Endothelial cell of umbilical vein (primary cell): ENCODE measurements at regions not wholly inside any gene's neighbourhood (a gene's known extent, or its start where the extent isn't known, plus 50 kb on each side); places are given as distances from the start of the nearest gene placed in this dataset.

Source experiments
- BruUV-seq: library from RNA; stranded (reverse); fragments of 400-500 nt; replicated peaks from 2 replicates; lab custom pipeline; 2021; lab: Mats Ljungman, UMichigan
- CTCF ChIA-PET: fragments of 300-600, 350-600 bp; sonication (Branson Sonifier 250); formaldehyde crosslinking; loops from one replicate; lab custom pipeline; 2021; ENCODE audit warnings: antibody characterized with exemption, inconsistent platforms; lab: Charles Lee
- POLR2A ChIA-PET: fragments of 300-600, 350-600 bp; sonication (Branson Sonifier 250); formaldehyde crosslinking; loops from one replicate; lab custom pipeline; 2021; ENCODE audit warnings: antibody characterized with exemption, inconsistent platforms; lab: Charles Lee
- DNase-seq: peaks from one replicate; pipeline ENCODE4 v3.0.0-alpha.2; 2011; ENCODE audit warnings: low read depth, low spot score
- FAIRE-seq: peaks from 2 replicates; lab custom pipeline; 2011; peaks lifted over from hg19 to GRCh38; lab: Jason Lieb, UNC
- H2AFZ ChIP-seq: 2 replicates; pipeline ENCODE4 v1.6.0; 2012; ENCODE audit warnings: low read depth, low read length, control low read depth, inconsistent platforms
- H3K27ac ChIP-seq: 2 replicates; pipeline ENCODE4 v1.5.1; 2011; ENCODE audit warnings: low read depth, mild to moderate bottlenecking, control low read depth, low read length, moderate library complexity; ENCODE audit not compliant: insufficient read depth
- H3K27me3 ChIP-seq, 2 experiments: 2 replicates each; pipeline versions ENCODE4 v1.6.0 to v1.6.1; 2011; ENCODE audit warnings: low read length in 2 of 2, mixed read lengths in 1 of 2; ENCODE audit not compliant: control insufficient read depth in 2 of 2, insufficient read depth in 2 of 2
- H3K36me3 ChIP-seq, 2 experiments: 2 replicates in 1 of 2; 3 replicates in 1 of 2; pipeline ENCODE4 v1.5.1; 2011; ENCODE audit warnings: low read length in 2 of 2, mild to moderate bottlenecking in 1 of 2, moderate library complexity in 1 of 2; ENCODE audit not compliant: control insufficient read depth in 2 of 2, insufficient read depth in 2 of 2; ENCODE audit errors: extremely low read depth in 1 of 2
- H3K4me1 ChIP-seq: 3 replicates; pipeline ENCODE4 v1.5.1; 2011; ENCODE audit warnings: mild to moderate bottlenecking, low read length; ENCODE audit not compliant: control insufficient read depth, insufficient read depth; ENCODE audit errors: extremely low read depth
- H3K4me2 ChIP-seq: 2 replicates; pipeline ENCODE4 v1.6.1; 2011; ENCODE audit warnings: low read length, control low read depth, mixed read lengths; ENCODE audit not compliant: insufficient read depth
- H3K4me3 ChIP-seq, 3 experiments: fragments of 200-600 bp in 1 of 3; sonication (generic), shearing (Covaris generic) in 1 of 3; replicated peaks in 1 of 3; 2 replicates each; pipeline ENCODE4 v1.5.1; 2011 to 2016; ENCODE audit warnings: control low read depth in 3 of 3, low read length in 3 of 3, mild to moderate bottlenecking in 2 of 3, inconsistent platforms in 1 of 3, low read depth in 1 of 3, moderate library complexity in 1 of 3; ENCODE audit not compliant: insufficient read depth in 1 of 3
- H3K79me2 ChIP-seq: 2 replicates; pipeline ENCODE4 v1.6.0; 2012; ENCODE audit warnings: low read length, inconsistent platforms; ENCODE audit not compliant: control insufficient read depth, insufficient read depth
- H3K9ac ChIP-seq: replicated peaks from 2 replicates; pipeline ENCODE3; 2011; ENCODE audit warnings: low read length, control low read depth; ENCODE audit not compliant: insufficient read depth; ENCODE audit errors: extremely low read depth
- H3K9me1 ChIP-seq: replicated peaks from 3 replicates; pipeline ENCODE4 v1.6.0; 2011; ENCODE audit warnings: mild to moderate bottlenecking, low read length; ENCODE audit not compliant: control insufficient read depth, insufficient read depth; ENCODE audit errors: extremely low read depth
- H3K9me3 ChIP-seq: replicated peaks from 2 replicates; pipeline ENCODE4 v1.5.1; 2012; ENCODE audit warnings: low read length, inconsistent platforms; ENCODE audit not compliant: control insufficient read depth, insufficient read depth
- H4K20me1 ChIP-seq: replicated peaks from 2 replicates; pipeline ENCODE3; 2011; ENCODE audit warnings: mild to moderate bottlenecking, low read length; ENCODE audit not compliant: control insufficient read depth, insufficient read depth; ENCODE audit errors: extremely low read depth
- EZH2 ChIP-seq: IDR thresholded peaks from 2 replicates; pipeline ENCODE4 v1.6.1; 2012; ENCODE audit warnings: borderline replicate concordance, low read depth, mild to moderate bottlenecking, moderate library complexity, low read length, inconsistent platforms; ENCODE audit not compliant: severe bottlenecking
- FOS ChIP-seq: IDR thresholded peaks from 2 replicates; pipeline ENCODE4 v1.6.1; 2011; ENCODE audit warnings: mild to moderate bottlenecking, low read length, moderate library complexity, borderline replicate concordance; ENCODE audit not compliant: insufficient read depth
- GATA2 ChIP-seq: IDR thresholded peaks from 2 replicates; pipeline ENCODE4 v1.7.0; 2011; ENCODE audit warnings: low read depth, mild to moderate bottlenecking, moderate library complexity, mixed read lengths, low read length; ENCODE audit not compliant: insufficient read length, insufficient read depth
- JUN ChIP-seq: IDR thresholded peaks from 2 replicates; pipeline ENCODE4 v1.6.1; 2011; ENCODE audit warnings: borderline replicate concordance, low read depth; ENCODE audit not compliant: insufficient read length, insufficient read depth
- MYC ChIP-seq: IDR thresholded peaks from one replicate; pipeline ENCODE4 v1.6.1; 2011; ENCODE audit warnings: mild to moderate bottlenecking, low read depth, low read length
- POLR2A ChIP-seq: IDR thresholded peaks from 2 replicates; pipeline ENCODE4 v1.6.1; 2012; ENCODE audit warnings: low read depth, mild to moderate bottlenecking, control low read depth, low read length
- POLR2AphosphoS5 ChIP-seq: IDR thresholded peaks from 2 replicates; pipeline ENCODE4 v1.6.1; 2012; ENCODE audit warnings: low read depth, mild to moderate bottlenecking, control low read depth, low read length, moderate library complexity; ENCODE audit not compliant: insufficient read depth
- dilution Hi-C: fragments of 300-500 bp; cut with MboI; formaldehyde crosslinking; loops from one replicate; pipeline ENCODE4 v1.15.0; 2019; ENCODE audit warnings: low sequenced_read_pairs; ENCODE audit not compliant: extremely low pct_ligation_motif_present
- intact Hi-C: fragments of 100-400 bp; cut with micrococcal nuclease; formaldehyde crosslinking; loops from one replicate; pipeline ENCODE4 v1.10.0; 2022
- TF ChIP-seq, protein P1 (sequence below): IDR thresholded peaks from 2 replicates; pipeline ENCODE4 v1.6.1; 2011; ENCODE audit not compliant: insufficient read depth, insufficient read length
- TF ChIP-seq, protein P2 (sequence below), 2 donors: IDR thresholded peaks; 1 replicate in 1 of 2; 2 replicates in 1 of 2; pipeline ENCODE4 v1.5.1; 2011; ENCODE audit warnings: low read length in 2 of 2, mild to moderate bottlenecking in 2 of 2, moderate library complexity in 2 of 2, control low read depth in 1 of 2, inconsistent platforms in 1 of 2, low read depth in 1 of 2; ENCODE audit not compliant: insufficient read depth in 1 of 2; ENCODE audit errors: extremely low read depth in 1 of 2

DNA sequence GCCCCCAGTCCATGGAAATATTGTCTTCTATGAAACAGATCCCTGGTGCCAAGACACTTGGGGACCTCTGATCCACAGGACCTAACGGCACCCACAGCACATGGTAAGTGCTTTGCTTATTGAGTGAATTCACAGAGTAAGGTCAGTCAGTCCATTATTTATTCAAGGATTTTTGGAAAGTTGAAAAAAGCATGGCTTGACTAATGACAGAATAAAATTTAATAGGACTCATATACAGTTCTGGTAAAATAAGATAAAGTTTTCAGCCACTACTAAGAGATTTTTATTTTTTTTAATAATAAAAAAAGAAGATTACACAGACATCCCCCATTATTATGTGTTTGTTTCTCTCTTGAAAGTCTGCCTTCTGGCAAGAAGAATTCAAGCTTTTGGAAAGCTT, 490.6 kb upstream of the HS3ST1 start:
- no peak overlapping the region for H3K9ac ChIP-seq
- no peaks in the 10 kb centered on the region for H3K79me2 ChIP-seq
- H3K4me2 ChIP-seq, result no peak overlapping the region
- H3K4me1 ChIP-seq, result no peaks in the 10 kb centered on the region
- BruUV-seq, result no TSS peak
- CTCF ChIA-PET, result no interaction called here
- DNase-seq, result no peak
- POLR2A ChIA-PET, result no interaction called here
- no peak overlapping the region for H2AFZ ChIP-seq
- no peaks in the 10 kb centered on the region for H3K9me1 ChIP-seq
- no peaks in the 10 kb centered on the region for H4K20me1 ChIP-seq
- no peak overlapping the region for H3K4me3 ChIP-seq
- no peak for TF ChIP-seq POLR2A
- TF ChIP-seq FOS, result no peak
- TF ChIP-seq POLR2AphosphoS5, result no peak
- no peak for TF ChIP-seq GATA2
- TF ChIP-seq, protein P1, sequence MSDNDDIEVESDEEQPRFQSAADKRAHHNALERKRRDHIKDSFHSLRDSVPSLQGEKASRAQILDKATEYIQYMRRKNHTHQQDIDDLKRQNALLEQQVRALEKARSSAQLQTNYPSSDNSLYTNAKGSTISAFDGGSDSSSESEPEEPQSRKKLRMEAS, result no peak
- TF ChIP-seq EZH2, result no peak
- no peak for TF ChIP-seq JUN
- TF ChIP-seq, protein P2, sequence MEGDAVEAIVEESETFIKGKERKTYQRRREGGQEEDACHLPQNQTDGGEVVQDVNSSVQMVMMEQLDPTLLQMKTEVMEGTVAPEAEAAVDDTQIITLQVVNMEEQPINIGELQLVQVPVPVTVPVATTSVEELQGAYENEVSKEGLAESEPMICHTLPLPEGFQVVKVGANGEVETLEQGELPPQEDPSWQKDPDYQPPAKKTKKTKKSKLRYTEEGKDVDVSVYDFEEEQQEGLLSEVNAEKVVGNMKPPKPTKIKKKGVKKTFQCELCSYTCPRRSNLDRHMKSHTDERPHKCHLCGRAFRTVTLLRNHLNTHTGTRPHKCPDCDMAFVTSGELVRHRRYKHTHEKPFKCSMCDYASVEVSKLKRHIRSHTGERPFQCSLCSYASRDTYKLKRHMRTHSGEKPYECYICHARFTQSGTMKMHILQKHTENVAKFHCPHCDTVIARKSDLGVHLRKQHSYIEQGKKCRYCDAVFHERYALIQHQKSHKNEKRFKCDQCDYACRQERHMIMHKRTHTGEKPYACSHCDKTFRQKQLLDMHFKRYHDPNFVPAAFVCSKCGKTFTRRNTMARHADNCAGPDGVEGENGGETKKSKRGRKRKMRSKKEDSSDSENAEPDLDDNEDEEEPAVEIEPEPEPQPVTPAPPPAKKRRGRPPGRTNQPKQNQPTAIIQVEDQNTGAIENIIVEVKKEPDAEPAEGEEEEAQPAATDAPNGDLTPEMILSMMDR (IDR thresholded peaks at IDR 0.05; ENCODE audit: extremely low read depth in 1 of 2, insufficient read depth in 1 of 2, low read depth in 1 of 2, low read length in 2 of 2), result no peak
- TF ChIP-seq MYC, result no peak
- no peaks in the 10 kb centered on the region for H3K27me3 ChIP-seq
- no peak overlapping the region for H3K27ac ChIP-seq
- no peaks in the 10 kb centered on the region for H3K9me3 ChIP-seq
- dilution Hi-C loops, result no loop called here
- intact Hi-C loops, result no loop called here
- H3K36me3 ChIP-seq, result no peaks in the 10 kb centered on the region
- FAIRE-seq, result no peak
